Gastrocnemius medialis (tissue), 4 donors: ENCODE measurements at regions not wholly inside any gene's neighbourhood (a gene's known extent, or its start where the extent isn't known, plus 50 kb on each side); places are given as distances from the start of the nearest gene placed in this dataset.

Experiments used
- ATAC-seq, 2 donors: fragments of 150-250 bp; one replicate each; pipeline ENCODE4 v1.9.1; 2016
- DNase-seq, 2 donors: peaks; one replicate each; pipeline ENCODE4 v3.0.0-alpha.2; 2019
- H3K27ac ChIP-seq, 4 donors: fragments of 200-600 bp; sonication (generic); 1 replicate in 1 of 4; 2 replicates in 3 of 4; pipeline ENCODE4 v1.5.1; 2016 to 2018; ENCODE audit warnings: mild to moderate bottlenecking in 2 of 4, moderate library complexity in 1 of 4
- H3K27me3 ChIP-seq, 3 donors: fragments of 200-600 bp; sonication (generic) in 2 of 3; 1 replicate in 1 of 3; 2 replicates in 2 of 3; pipeline versions ENCODE4 v1.5.1 to v1.6.0; 2016 to 2019; ENCODE audit warnings: mild to moderate bottlenecking in 1 of 3, moderate library complexity in 1 of 3
- H3K36me3 ChIP-seq, 2 donors: fragments of 200-600 bp; sonication (generic) in 1 of 2; one replicate each; pipeline ENCODE4 v1.5.1; 2017 to 2018
- H3K4me1 ChIP-seq, 2 donors: fragments of 200-600 bp; sonication (generic) in 1 of 2; one replicate each; pipeline ENCODE4 v1.5.1; 2016 to 2017; ENCODE audit warnings: mild to moderate bottlenecking in 2 of 2
- H3K4me3 ChIP-seq, 4 donors: fragments of 200-600 bp; sonication (generic) in 3 of 4; 1 replicate in 1 of 4; 2 replicates in 3 of 4; pipeline ENCODE4 v1.5.1; 2016 to 2019; ENCODE audit warnings: mild to moderate bottlenecking in 2 of 4
- H3K9me3 ChIP-seq, 3 donors: fragments of 200-600 bp; sonication (generic) in 2 of 3; 1 replicate in 1 of 3; 2 replicates in 2 of 3; pipeline ENCODE4 v1.5.1; 2016 to 2019
- POLR2A ChIP-seq, 2 donors: fragments of 450-650 bp; IDR thresholded peaks; one replicate each; pipeline ENCODE4 v1.6.1; 2017; ENCODE audit warnings: antibody characterized with exemption in 2 of 2, mild to moderate bottlenecking in 2 of 2, moderate library complexity in 2 of 2
- in situ Hi-C, 4 donors: fragments of 200-750 bp; cut with MboI; loops; one replicate each; pipeline versions ENCODE4 v1.15.0 to v1.8.0; 2017; ENCODE audit warnings: low sequenced_read_pairs in 4 of 4
- intact Hi-C: fragments of 100-400 bp; cut with DNase I; formaldehyde crosslinking; loops from one replicate; pipeline ENCODE4 v1.15.1; 2023; ENCODE audit warnings: low total_unique reads
- TF ChIP-seq, protein P1 (sequence below), 5 experiments: fragments of 450-650 bp in 3 of 5; fragments of 200-600 bp in 2 of 5; sonication (generic) in 2 of 5; IDR thresholded peaks in 4 of 5; conservative IDR thresholded peaks in 1 of 5; 1 replicate in 4 of 5; 2 replicates in 1 of 5; pipeline ENCODE4 v1.5.1; 2016 to 2019; ENCODE audit warnings: antibody characterized with exemption in 5 of 5, mild to moderate bottlenecking in 3 of 5, moderate library complexity in 3 of 5

DNA sequence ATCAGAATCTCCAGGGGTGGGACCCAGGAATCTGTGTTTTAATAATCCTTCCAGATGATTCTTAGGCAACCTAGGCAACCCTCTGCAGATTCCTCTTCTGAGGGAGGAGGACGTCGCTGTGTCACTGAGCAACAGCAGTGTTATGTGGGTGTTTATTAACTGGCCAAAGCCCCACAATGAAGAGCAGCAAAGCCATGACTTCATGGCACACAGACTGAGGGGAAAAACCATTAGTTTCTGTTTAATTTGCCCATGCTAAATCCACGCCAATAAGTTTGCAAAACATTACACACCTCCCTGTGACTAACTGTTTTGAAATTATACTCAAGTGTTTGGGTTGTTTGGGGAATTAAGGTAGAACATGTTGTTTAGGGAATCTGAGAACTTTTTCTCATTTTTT is 83.7 kb upstream of the TMED7 start:
- no peaks in the 10 kb centered on the region for H3K27me3 ChIP-seq
- in situ Hi-C loops = no loop called here
- H3K9me3 ChIP-seq = no peaks in the 10 kb centered on the region
- H3K4me3 ChIP-seq = no peak overlapping the region
- ATAC-seq (peak; percentile 74 to 76), DNase-seq (peak in 1 of 2 donors; percentile 34)
- TF ChIP-seq, protein P1, sequence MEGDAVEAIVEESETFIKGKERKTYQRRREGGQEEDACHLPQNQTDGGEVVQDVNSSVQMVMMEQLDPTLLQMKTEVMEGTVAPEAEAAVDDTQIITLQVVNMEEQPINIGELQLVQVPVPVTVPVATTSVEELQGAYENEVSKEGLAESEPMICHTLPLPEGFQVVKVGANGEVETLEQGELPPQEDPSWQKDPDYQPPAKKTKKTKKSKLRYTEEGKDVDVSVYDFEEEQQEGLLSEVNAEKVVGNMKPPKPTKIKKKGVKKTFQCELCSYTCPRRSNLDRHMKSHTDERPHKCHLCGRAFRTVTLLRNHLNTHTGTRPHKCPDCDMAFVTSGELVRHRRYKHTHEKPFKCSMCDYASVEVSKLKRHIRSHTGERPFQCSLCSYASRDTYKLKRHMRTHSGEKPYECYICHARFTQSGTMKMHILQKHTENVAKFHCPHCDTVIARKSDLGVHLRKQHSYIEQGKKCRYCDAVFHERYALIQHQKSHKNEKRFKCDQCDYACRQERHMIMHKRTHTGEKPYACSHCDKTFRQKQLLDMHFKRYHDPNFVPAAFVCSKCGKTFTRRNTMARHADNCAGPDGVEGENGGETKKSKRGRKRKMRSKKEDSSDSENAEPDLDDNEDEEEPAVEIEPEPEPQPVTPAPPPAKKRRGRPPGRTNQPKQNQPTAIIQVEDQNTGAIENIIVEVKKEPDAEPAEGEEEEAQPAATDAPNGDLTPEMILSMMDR (IDR thresholded peaks at IDR 0.05 in 4 of 5, conservative IDR thresholded peaks at IDR 0.05 in 1 of 5) = no peak
- no peak for TF ChIP-seq POLR2A (IDR thresholded peaks at IDR 0.05)
- no peaks in the 10 kb centered on the region for H3K36me3 ChIP-seq
- H3K27ac ChIP-seq = no peak overlapping the region
- intact Hi-C loops = no loop called here
- no peaks in the 10 kb centered on the region for H3K4me1 ChIP-seq

DNA sequence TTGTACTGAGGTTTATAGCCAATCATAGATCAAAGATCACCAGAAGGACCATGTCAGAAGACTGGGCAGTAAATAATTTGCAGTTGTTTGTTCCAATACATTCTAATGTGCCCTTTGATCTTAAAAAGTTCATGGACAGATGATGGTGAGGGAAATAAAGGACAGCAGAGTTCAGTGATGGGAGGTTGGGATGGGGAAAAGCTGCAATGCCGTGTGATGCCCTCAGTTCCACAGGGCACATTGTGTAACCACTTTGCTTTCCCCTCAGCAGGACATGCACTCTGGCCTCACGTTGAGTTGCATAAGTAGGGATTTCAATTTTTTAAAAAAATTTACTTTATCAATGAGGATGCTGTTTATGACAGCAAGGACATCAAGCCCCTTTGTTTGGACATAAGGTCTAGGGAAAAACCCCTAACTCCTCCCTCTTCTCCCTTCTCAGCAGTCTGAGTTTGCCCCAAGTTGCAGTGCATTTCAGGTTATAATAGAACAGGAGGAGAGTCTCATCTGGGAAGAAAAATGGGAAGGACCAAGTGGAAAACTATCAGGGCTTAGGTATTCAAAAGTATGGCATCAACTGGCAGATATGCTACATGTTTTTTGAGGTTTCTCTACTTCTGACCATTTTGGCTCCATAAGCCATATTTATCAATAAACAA is 83.1 kb upstream of the TMED7 start:
- TF ChIP-seq, protein P1 (IDR thresholded peaks at IDR 0.05 in 4 of 5, conservative IDR thresholded peaks at IDR 0.05 in 1 of 5) = no peak
- no peak for TF ChIP-seq POLR2A (IDR thresholded peaks at IDR 0.05)
- Histone ChIP-seq H3K27me3 (no peaks in the 10 kb centered on the region), H3K4me1 (no peaks in the 10 kb centered on the region), H3K9me3 (no peaks in the 10 kb centered on the region), H3K27ac (no peak overlapping the region), H3K4me3 (no peak overlapping the region), H3K36me3 (no peaks in the 10 kb centered on the region)
- DNase-seq (no peak), ATAC-seq (no peak)
- intact Hi-C loops (no loop called here), in situ Hi-C loops (no loop called here)

GRCh38 chr5:115703514-115703913 is 77.7 kb upstream of the TMED7 start:
- in situ Hi-C loops (no loop called here), intact Hi-C loops (no loop called here)
- Histone ChIP-seq H3K27ac (no peak overlapping the region), H3K9me3 (no peaks in the 10 kb centered on the region), H3K4me3 (no peak overlapping the region), H3K27me3 (no peaks in the 10 kb centered on the region), H3K4me1 (no peaks in the 10 kb centered on the region), H3K36me3 (no peaks in the 10 kb centered on the region)
- TF ChIP-seq POLR2A (IDR thresholded peaks at IDR 0.05) = no peak
- TF ChIP-seq, protein P1 (IDR thresholded peaks at IDR 0.05 in 4 of 5, conservative IDR thresholded peaks at IDR 0.05 in 1 of 5) = no peak
- ATAC-seq (no peak), DNase-seq (no peak)

DNA sequence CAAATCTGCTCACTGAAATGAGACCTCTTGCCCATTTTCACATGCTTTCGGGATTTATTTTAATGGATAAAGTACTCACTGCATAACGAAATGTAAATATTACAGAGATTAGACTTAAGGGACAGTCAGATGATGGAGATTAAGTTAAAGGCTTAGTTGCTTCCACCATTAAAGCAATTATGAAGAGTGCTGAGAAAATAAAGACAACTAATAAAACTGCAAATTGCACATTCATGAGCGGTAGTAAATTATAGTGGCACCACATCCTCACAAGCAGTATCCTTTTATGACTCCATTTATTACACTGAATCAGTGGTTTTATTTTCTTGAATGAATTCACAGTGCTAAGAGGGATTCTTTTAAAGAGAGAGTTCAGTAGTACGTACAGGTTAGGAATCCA is 76.2 kb upstream of the TMED7 start:
- intact Hi-C loops (no loop called here), in situ Hi-C loops (no loop called here)
- DNase-seq (no peak), ATAC-seq (no peak)
- H3K27me3 ChIP-seq = no peaks in the 10 kb centered on the region
- H3K36me3 ChIP-seq = no peaks in the 10 kb centered on the region
- no peaks in the 10 kb centered on the region for H3K4me1 ChIP-seq
- no peak overlapping the region for H3K4me3 ChIP-seq
- H3K9me3 ChIP-seq = no peaks in the 10 kb centered on the region
- no peak for TF ChIP-seq POLR2A (IDR thresholded peaks at IDR 0.05)
- TF ChIP-seq, protein P1 (IDR thresholded peaks at IDR 0.05 in 4 of 5, conservative IDR thresholded peaks at IDR 0.05 in 1 of 5) = no peak
- no peak overlapping the region for H3K27ac ChIP-seq

- TF ChIP-seq, protein P1 (IDR thresholded peaks at IDR 0.05 in 4 of 5, conservative IDR thresholded peaks at IDR 0.05 in 1 of 5) = no peak
- TF ChIP-seq POLR2A (IDR thresholded peaks at IDR 0.05) = no peak
- ATAC-seq (no peak), DNase-seq (no peak)
- Histone ChIP-seq H3K36me3 (no peaks in the 10 kb centered on the region), H3K27me3 (no peaks in the 10 kb centered on the region), H3K4me3 (no peak overlapping the region), H3K4me1 (no peaks in the 10 kb centered on the region), H3K9me3 (no peaks in the 10 kb centered on the region), H3K27ac (no peak overlapping the region)
- intact Hi-C loops = no loop called here
- in situ Hi-C loops = no loop called here
Observed at GRCh38 chr5:115699967-115700366, 74.1 kb upstream of the TMED7 start.
